Mesendoderm (in vitro differentiated cells): ENCODE measurements at regions not wholly inside any gene's neighbourhood (a gene's known extent, or its start where the extent isn't known, plus 50 kb on each side); places are given as distances from the start of the nearest gene placed in this dataset. TPM values are rescaled to one million over a fixed set of nuclear protein-coding genes. Genes with fewer than 3 reads are reported as not detected.

Experiments used
- DNase-seq: peaks from one replicate; pipeline ENCODE4 v3.0.0; 2013
- H2AK5ac ChIP-seq: 2 replicates; pipeline ENCODE4 v1.6.1; 2013; ENCODE audit warnings: low read length, inconsistent platforms
- H2BK120ac ChIP-seq: 2 replicates; pipeline ENCODE4 v1.6.1; 2013; ENCODE audit warnings: low read depth, mild to moderate bottlenecking, low read length, moderate library complexity, mixed read lengths
- H2BK15ac ChIP-seq: replicated peaks from 2 replicates; pipeline ENCODE4 v1.6.1; 2013; ENCODE audit warnings: low read depth, mild to moderate bottlenecking, moderate library complexity
- H2BK5ac ChIP-seq: 2 replicates; pipeline ENCODE4 v1.6.1; 2013; ENCODE audit warnings: low read length, inconsistent platforms
- H3K18ac ChIP-seq: 2 replicates; pipeline ENCODE4 v1.6.1; 2013; ENCODE audit warnings: mild to moderate bottlenecking, low read length, mixed read lengths
- H3K23ac ChIP-seq: one replicate; pipeline ENCODE4 v1.6.1; 2013; ENCODE audit warnings: low read length
- H3K27ac ChIP-seq: 2 replicates; pipeline ENCODE4 v1.5.1; 2013; ENCODE audit warnings: low read depth, mild to moderate bottlenecking, inconsistent platforms, low read length, moderate library complexity
- H3K27me3 ChIP-seq: 2 replicates; pipeline ENCODE4 v1.6.1; 2013; ENCODE audit warnings: low read length, control low read depth, mild to moderate bottlenecking, inconsistent platforms; ENCODE audit not compliant: insufficient read depth, poor library complexity
- H3K36me3 ChIP-seq: 2 replicates; pipeline ENCODE4 v1.6.1; 2013; ENCODE audit warnings: low read length, inconsistent platforms; ENCODE audit not compliant: control insufficient read depth, insufficient read depth
- H3K4ac ChIP-seq: one replicate; pipeline ENCODE4 v1.6.1; 2013; ENCODE audit warnings: low read depth, mild to moderate bottlenecking, low read length, moderate library complexity
- H3K4me1 ChIP-seq: 2 replicates; pipeline ENCODE4 v1.6.1; 2013; ENCODE audit warnings: low read depth, low read length, inconsistent platforms; ENCODE audit not compliant: control insufficient read depth
- H3K4me2 ChIP-seq: 2 replicates; pipeline ENCODE4 v1.6.1; 2013; ENCODE audit warnings: low read length
- H3K4me3 ChIP-seq: 2 replicates; pipeline ENCODE4 v1.5.1; 2013; ENCODE audit warnings: mild to moderate bottlenecking, low read length
- H3K56ac ChIP-seq: one replicate; pipeline ENCODE4 v1.6.1; 2013; ENCODE audit warnings: low read length
- H3K79me1 ChIP-seq: 2 replicates; pipeline ENCODE4 v1.6.1; 2013; ENCODE audit warnings: low read length, inconsistent platforms
- H3K79me2 ChIP-seq: 2 replicates; pipeline ENCODE4 v1.6.1; 2013; ENCODE audit warnings: mild to moderate bottlenecking, low read length; ENCODE audit not compliant: control insufficient read depth, insufficient read depth
- H3K9ac ChIP-seq: 2 replicates; pipeline ENCODE4 v1.6.1; 2013; ENCODE audit warnings: low read length, inconsistent platforms
- H4K5ac ChIP-seq: one replicate; pipeline ENCODE4 v1.6.1; 2013; ENCODE audit warnings: low read length
- H4K8ac ChIP-seq: one replicate; pipeline ENCODE4 v1.6.1; 2013; ENCODE audit warnings: low read depth, mild to moderate bottlenecking, control low read depth, low read length, moderate library complexity
- small RNA-seq: library from polyadenylated mRNA; stranded (forward); fragments of <200 nt; extraction: miRNeasy Mini kit (QIAGEN cat#:217004); gene quantifications from one replicate; pipeline ENCODE3, GENCODE V24; 2013; ENCODE audit not compliant: insufficient read depth

- H3K79me1 ChIP-seq = no peaks in the 10 kb centered on the region
- H3K23ac ChIP-seq = no peak overlapping the region
- no peaks in the 10 kb centered on the region for H3K27me3 ChIP-seq
- no peak overlapping the region for H3K4ac ChIP-seq
- no peak overlapping the region for H3K56ac ChIP-seq
- H4K5ac ChIP-seq = no peak overlapping the region
- H2AK5ac ChIP-seq = no peak overlapping the region
- H3K4me2 ChIP-seq = no peak overlapping the region
- no peak overlapping the region for H2BK15ac ChIP-seq
- no peak overlapping the region for H3K9ac ChIP-seq
- H2BK5ac ChIP-seq = no peak overlapping the region
- no peak for DNase-seq
- H3K36me3 ChIP-seq = no peaks in the 10 kb centered on the region
- H3K27ac ChIP-seq = no peak overlapping the region
- H4K8ac ChIP-seq = no peak overlapping the region
- H3K79me2 ChIP-seq = no peaks in the 10 kb centered on the region
- no peak overlapping the region for H2BK120ac ChIP-seq
- no peak overlapping the region for H3K18ac ChIP-seq
- H3K4me3 ChIP-seq = no peak overlapping the region
- H3K4me1 ChIP-seq = peaks cover 2% of the 10 kb centered on the region
Observed at GRCh38 chr5:129406440-129406839, 53.7 kb upstream of the ADAMTS19 start.

Small RNA genes lying in the stretch of these regions (small RNA-seq; reads per million reads assigned to genes)
- not detected for gene MIR4460
